Mesendoderm (in vitro differentiated cells): ENCODE measurements at regions not wholly inside any gene's neighbourhood (a gene's known extent, or its start where the extent isn't known, plus 50 kb on each side); places are given as distances from the start of the nearest gene placed in this dataset.
A peak's percentile ranks its signal among the peaks of the same experiment; 100 is the strongest.

Source experiments
- DNase-seq: peaks from one replicate; pipeline ENCODE4 v3.0.0; 2013
- H2AK5ac ChIP-seq: 2 replicates; pipeline ENCODE4 v1.6.1; 2013; ENCODE audit warnings: low read length, inconsistent platforms
- H2BK120ac ChIP-seq: 2 replicates; pipeline ENCODE4 v1.6.1; 2013; ENCODE audit warnings: low read depth, mild to moderate bottlenecking, low read length, moderate library complexity, mixed read lengths
- H2BK15ac ChIP-seq: replicated peaks from 2 replicates; pipeline ENCODE4 v1.6.1; 2013; ENCODE audit warnings: low read depth, mild to moderate bottlenecking, moderate library complexity
- H2BK5ac ChIP-seq: 2 replicates; pipeline ENCODE4 v1.6.1; 2013; ENCODE audit warnings: low read length, inconsistent platforms
- H3K18ac ChIP-seq: 2 replicates; pipeline ENCODE4 v1.6.1; 2013; ENCODE audit warnings: mild to moderate bottlenecking, low read length, mixed read lengths
- H3K23ac ChIP-seq: one replicate; pipeline ENCODE4 v1.6.1; 2013; ENCODE audit warnings: low read length
- H3K27ac ChIP-seq: 2 replicates; pipeline ENCODE4 v1.5.1; 2013; ENCODE audit warnings: low read depth, mild to moderate bottlenecking, inconsistent platforms, low read length, moderate library complexity
- H3K27me3 ChIP-seq: 2 replicates; pipeline ENCODE4 v1.6.1; 2013; ENCODE audit warnings: low read length, control low read depth, mild to moderate bottlenecking, inconsistent platforms; ENCODE audit not compliant: insufficient read depth, poor library complexity
- H3K36me3 ChIP-seq: 2 replicates; pipeline ENCODE4 v1.6.1; 2013; ENCODE audit warnings: low read length, inconsistent platforms; ENCODE audit not compliant: control insufficient read depth, insufficient read depth
- H3K4ac ChIP-seq: one replicate; pipeline ENCODE4 v1.6.1; 2013; ENCODE audit warnings: low read depth, mild to moderate bottlenecking, low read length, moderate library complexity
- H3K4me1 ChIP-seq: 2 replicates; pipeline ENCODE4 v1.6.1; 2013; ENCODE audit warnings: low read depth, low read length, inconsistent platforms; ENCODE audit not compliant: control insufficient read depth
- H3K4me2 ChIP-seq: 2 replicates; pipeline ENCODE4 v1.6.1; 2013; ENCODE audit warnings: low read length
- H3K4me3 ChIP-seq: 2 replicates; pipeline ENCODE4 v1.5.1; 2013; ENCODE audit warnings: mild to moderate bottlenecking, low read length
- H3K56ac ChIP-seq: one replicate; pipeline ENCODE4 v1.6.1; 2013; ENCODE audit warnings: low read length
- H3K79me1 ChIP-seq: 2 replicates; pipeline ENCODE4 v1.6.1; 2013; ENCODE audit warnings: low read length, inconsistent platforms
- H3K79me2 ChIP-seq: 2 replicates; pipeline ENCODE4 v1.6.1; 2013; ENCODE audit warnings: mild to moderate bottlenecking, low read length; ENCODE audit not compliant: control insufficient read depth, insufficient read depth
- H3K9ac ChIP-seq: 2 replicates; pipeline ENCODE4 v1.6.1; 2013; ENCODE audit warnings: low read length, inconsistent platforms
- H4K5ac ChIP-seq: one replicate; pipeline ENCODE4 v1.6.1; 2013; ENCODE audit warnings: low read length
- H4K8ac ChIP-seq: one replicate; pipeline ENCODE4 v1.6.1; 2013; ENCODE audit warnings: low read depth, mild to moderate bottlenecking, control low read depth, low read length, moderate library complexity
- WGBS: extraction: QIAGEN DNeasy Blood & Tissue Kit; methylation state at CpG from one replicate; pipeline ENCODE4 v1.1.7; 2013; ENCODE audit warnings: low lambda C conversion rate, missing lambda C conversion rate; ENCODE audit not compliant: insufficient coverage; ENCODE audit errors: extremely low coverage; 5-methylcytosine and 5-hydroxymethylcytosine counted together

DNA sequence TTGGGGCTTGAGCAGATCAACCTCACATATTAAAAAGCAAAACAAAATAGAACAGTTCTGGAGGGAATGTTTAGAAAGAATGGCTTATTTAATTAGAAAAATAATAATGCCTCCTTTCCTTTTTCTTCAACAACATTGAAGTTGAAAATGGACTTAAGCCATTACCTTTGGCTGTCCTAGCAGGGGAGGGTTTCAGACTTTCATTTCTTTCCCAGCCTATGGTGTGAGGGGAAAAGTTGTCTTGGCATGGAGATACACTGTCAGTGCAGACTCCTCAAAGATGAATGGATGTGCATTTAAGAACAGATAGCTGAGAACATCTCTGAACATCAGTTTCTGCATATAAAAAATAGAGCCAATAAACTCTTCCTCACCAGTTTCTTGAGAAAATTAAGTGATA is 169.5 kb downstream of the PAX1 start:
- no peak overlapping the region for H2BK15ac ChIP-seq
- no peak for DNase-seq
- H3K9ac ChIP-seq = no peak overlapping the region
- H3K4me2 ChIP-seq = no peak overlapping the region
- no peak overlapping the region for H2BK120ac ChIP-seq
- H4K5ac ChIP-seq = no peak overlapping the region
- H3K4ac ChIP-seq = no peak overlapping the region
- no peaks in the 10 kb centered on the region for H3K36me3 ChIP-seq
- no peak overlapping the region for H3K56ac ChIP-seq
- no peak overlapping the region for H3K18ac ChIP-seq
- no peak overlapping the region for H3K27ac ChIP-seq
- H3K79me2 ChIP-seq = no peaks in the 10 kb centered on the region
- H2AK5ac ChIP-seq = no peak overlapping the region
- H3K27me3 ChIP-seq = no peaks in the 10 kb centered on the region
- H2BK5ac ChIP-seq = no peak overlapping the region
- no peaks in the 10 kb centered on the region for H3K4me1 ChIP-seq
- H3K79me1 ChIP-seq = no peaks in the 10 kb centered on the region
- no peak overlapping the region for H3K4me3 ChIP-seq
- H4K8ac ChIP-seq = no peak overlapping the region
- no peak overlapping the region for H3K23ac ChIP-seq

DNA sequence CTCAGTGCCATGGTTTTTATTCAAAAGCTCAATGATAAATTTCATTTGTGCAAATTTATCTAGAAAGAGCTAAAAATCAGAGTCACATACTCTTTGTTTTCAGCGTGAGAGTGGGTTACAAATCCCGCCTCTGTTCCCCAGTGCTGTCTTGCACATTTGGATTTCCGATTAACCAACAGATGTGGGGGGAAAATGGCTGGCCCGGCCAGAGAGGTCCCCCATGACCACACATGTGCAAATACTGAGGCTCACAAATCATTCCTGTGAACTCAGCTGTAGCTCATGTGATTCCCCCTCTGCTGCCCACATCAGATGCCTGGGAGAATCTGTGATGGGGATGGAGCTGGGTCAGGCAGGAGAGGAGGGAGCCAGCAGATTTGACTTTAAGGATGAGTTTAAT is 168.7 kb downstream of the PAX1 start:
- no peak overlapping the region for H3K56ac ChIP-seq
- H3K27ac ChIP-seq = no peak overlapping the region
- H3K9ac ChIP-seq = no peak overlapping the region
- no peak overlapping the region for H2BK15ac ChIP-seq
- no peak overlapping the region for H3K18ac ChIP-seq
- H3K27me3 ChIP-seq = no peaks in the 10 kb centered on the region
- no peak overlapping the region for H3K4ac ChIP-seq
- no peaks in the 10 kb centered on the region for H3K36me3 ChIP-seq
- H3K79me1 ChIP-seq = no peaks in the 10 kb centered on the region
- no peak overlapping the region for H3K4me2 ChIP-seq
- no peaks in the 10 kb centered on the region for H3K79me2 ChIP-seq
- H2AK5ac ChIP-seq = no peak overlapping the region
- H2BK5ac ChIP-seq = no peak overlapping the region
- no peak overlapping the region for H2BK120ac ChIP-seq
- H3K23ac ChIP-seq = no peak overlapping the region
- DNase-seq = no peak
- H4K5ac ChIP-seq = no peak overlapping the region
- no peaks in the 10 kb centered on the region for H3K4me1 ChIP-seq
- H4K8ac ChIP-seq = no peak overlapping the region
- no CpG with 5 or more reads among the region's 4 CpGs for WGBS
- H3K4me3 ChIP-seq = no peak overlapping the region

DNA sequence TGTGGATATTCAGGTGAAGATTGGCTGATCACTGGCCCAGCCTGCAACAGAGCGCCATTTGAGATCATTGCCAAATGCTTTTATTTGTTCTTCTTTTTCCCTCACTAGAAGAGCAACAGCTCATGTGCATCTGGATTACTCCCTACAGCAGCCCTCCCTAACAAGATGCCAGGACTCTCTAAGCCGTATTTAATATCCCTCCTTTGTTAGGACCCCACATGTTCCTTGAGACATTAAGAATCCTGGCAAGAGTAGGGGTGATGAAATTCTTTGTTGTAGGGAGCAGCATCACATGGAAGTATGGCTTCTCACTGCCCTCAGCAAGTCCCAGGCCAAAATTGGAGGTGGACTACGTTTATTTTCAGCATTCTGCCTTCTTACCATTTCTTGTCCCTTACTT is 167.8 kb downstream of the PAX1 start:
- no CpG with 5 or more reads among the region's 3 CpGs for WGBS
- H2BK5ac ChIP-seq = no peak overlapping the region
- no peak overlapping the region for H3K4me3 ChIP-seq
- no peak overlapping the region for H3K9ac ChIP-seq
- H3K36me3 ChIP-seq = no peaks in the 10 kb centered on the region
- H3K27me3 ChIP-seq = no peaks in the 10 kb centered on the region
- H3K79me1 ChIP-seq = no peaks in the 10 kb centered on the region
- no peak overlapping the region for H3K18ac ChIP-seq
- no peak overlapping the region for H2BK120ac ChIP-seq
- H2AK5ac ChIP-seq = no peak overlapping the region
- no peak overlapping the region for H3K27ac ChIP-seq
- no peak overlapping the region for H2BK15ac ChIP-seq
- H4K8ac ChIP-seq = no peak overlapping the region
- H3K56ac ChIP-seq = no peak overlapping the region
- no peaks in the 10 kb centered on the region for H3K79me2 ChIP-seq
- no peak overlapping the region for H3K23ac ChIP-seq
- H4K5ac ChIP-seq = no peak overlapping the region
- H3K4ac ChIP-seq = no peak overlapping the region
- H3K4me2 ChIP-seq = no peak overlapping the region
- no peak for DNase-seq
- H3K4me1 ChIP-seq = no peaks in the 10 kb centered on the region

DNA sequence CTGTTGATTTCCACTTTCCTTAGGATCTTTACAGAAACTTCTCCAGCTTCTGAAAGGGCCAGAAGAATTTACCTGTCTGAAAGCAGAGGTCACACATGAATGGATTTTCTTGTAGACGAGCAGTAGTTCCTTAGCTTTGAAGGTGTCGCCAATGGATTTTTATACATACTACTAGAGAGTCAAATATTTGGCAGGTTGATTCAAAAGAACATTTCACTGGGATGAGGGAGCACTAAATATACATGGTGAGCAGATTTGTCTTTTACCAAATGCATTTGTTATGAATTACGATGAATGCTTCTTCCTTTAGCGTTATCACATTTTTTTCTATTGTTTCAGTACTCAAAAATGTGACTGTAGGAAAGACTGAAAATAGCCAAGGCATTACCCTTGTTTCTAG is 162.3 kb downstream of the PAX1 start:
- Histone ChIP-seq H3K36me3 (no peaks in the 10 kb centered on the region), H2BK120ac (no peak overlapping the region), H3K4me1 (peaks cover 3% of the 10 kb centered on the region), H4K8ac (no peak overlapping the region), H3K79me1 (no peaks in the 10 kb centered on the region), H3K56ac (no peak overlapping the region), H2AK5ac (no peak overlapping the region), H3K79me2 (no peaks in the 10 kb centered on the region), H3K18ac (no peak overlapping the region), H3K4me2 (no peak overlapping the region), H3K4ac (no peak overlapping the region), H3K4me3 (no peak overlapping the region), H3K9ac (no peak overlapping the region), H4K5ac (no peak overlapping the region), H3K27ac (no peak overlapping the region), H3K23ac (no peak overlapping the region), H2BK5ac (no peak overlapping the region), H2BK15ac (no peak overlapping the region), H3K27me3 (no peaks in the 10 kb centered on the region)
- no peak for DNase-seq
- WGBS = no CpG with 5 or more reads among the region's 4 CpGs

DNA sequence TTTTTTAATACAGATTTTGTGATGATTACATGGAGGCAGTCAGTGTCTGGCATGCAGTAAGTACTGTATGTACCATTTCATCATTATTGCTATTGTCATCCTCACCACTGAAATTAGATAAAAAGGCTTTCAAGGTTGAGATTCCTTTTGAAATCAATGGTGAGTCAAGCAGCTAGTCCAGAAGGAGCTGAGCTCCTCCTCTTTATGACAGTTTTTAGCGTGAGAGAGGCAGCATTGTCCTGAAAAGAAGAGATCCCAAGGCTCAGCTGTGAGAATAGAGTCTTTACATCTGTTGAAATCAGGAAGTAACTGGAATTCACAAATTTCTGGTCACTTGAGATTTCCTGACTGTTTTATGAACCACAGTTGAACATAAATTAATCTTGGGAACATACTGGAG is 161.9 kb downstream of the PAX1 start:
- H3K27me3 ChIP-seq = no peaks in the 10 kb centered on the region
- no peak overlapping the region for H3K56ac ChIP-seq
- H3K4me1 ChIP-seq = peaks cover 7% of the 10 kb centered on the region
- no CpG with 5 or more reads among the region's 1 CpG for whole genome bisulfite sequencing
- H3K18ac ChIP-seq = no peak overlapping the region
- no peak overlapping the region for H4K5ac ChIP-seq
- H2BK5ac ChIP-seq = no peak overlapping the region
- H3K4me3 ChIP-seq = no peak overlapping the region
- no peak overlapping the region for H3K27ac ChIP-seq
- H2BK120ac ChIP-seq = no peak overlapping the region
- no peak overlapping the region for H3K23ac ChIP-seq
- no peaks in the 10 kb centered on the region for H3K79me1 ChIP-seq
- H3K9ac ChIP-seq = no peak overlapping the region
- no peak overlapping the region for H4K8ac ChIP-seq
- H3K79me2 ChIP-seq = no peaks in the 10 kb centered on the region
- no peak overlapping the region for H2BK15ac ChIP-seq
- DNase-seq = no peak
- H3K4me2 ChIP-seq = no peak overlapping the region
- H3K36me3 ChIP-seq = no peaks in the 10 kb centered on the region
- H3K4ac ChIP-seq = no peak overlapping the region
- no peak overlapping the region for H2AK5ac ChIP-seq

DNA sequence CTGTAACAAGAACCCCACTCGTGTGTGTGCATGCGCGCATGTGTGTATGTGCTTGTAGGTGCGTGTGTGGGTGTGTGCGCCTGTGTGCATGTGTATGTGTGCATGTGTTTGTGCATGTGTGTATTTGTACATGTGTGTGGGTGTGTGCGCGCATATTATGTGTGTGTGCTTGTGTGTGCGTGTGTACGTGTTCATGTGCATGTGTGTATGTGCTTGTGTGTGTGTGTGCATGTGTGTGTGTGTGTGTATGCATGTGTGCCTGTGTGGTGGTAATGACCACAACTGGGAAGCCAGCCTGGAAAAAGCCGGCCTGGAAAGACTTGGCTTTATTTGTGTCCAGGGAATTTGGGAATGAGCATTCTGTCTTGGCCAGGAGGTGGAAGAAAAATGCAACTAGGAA is 157.5 kb downstream of the PAX1 start:
- H3K4me2 ChIP-seq = peak overlapping the region; percentile 9
- no CpG with 5 or more reads among the region's 10 CpGs for WGBS
- no peak for DNase-seq

More for the DNA sequence above, 157.5 kb downstream of the PAX1 start:
- peak overlapping the region; percentile 82 for H3K56ac ChIP-seq
- H3K23ac ChIP-seq = peak overlapping the region; percentile 80
- no peak overlapping the region for H2BK120ac ChIP-seq
- H4K5ac ChIP-seq = no peak overlapping the region
- H3K27ac ChIP-seq = no peak overlapping the region
- no peak overlapping the region for H2BK15ac ChIP-seq
- H3K4me3 ChIP-seq = no peak overlapping the region
- peak overlapping the region; percentile 78 for H2BK5ac ChIP-seq
- peaks cover 9% of the 10 kb centered on the region for H3K4me1 ChIP-seq
- no peaks in the 10 kb centered on the region for H3K27me3 ChIP-seq
- no peak overlapping the region for H4K8ac ChIP-seq
- H3K79me2 ChIP-seq = no peaks in the 10 kb centered on the region
- no peak overlapping the region for H3K9ac ChIP-seq
- H3K79me1 ChIP-seq = no peaks in the 10 kb centered on the region
- H3K36me3 ChIP-seq = no peaks in the 10 kb centered on the region
- H2AK5ac ChIP-seq = peak overlapping the region; percentile 85
- no peak overlapping the region for H3K18ac ChIP-seq
- no peak overlapping the region for H3K4ac ChIP-seq
